ENCODE measurements at regions not wholly inside any gene's neighbourhood (a gene's known extent, or its start where the extent isn't known, plus 50 kb on each side); places are given as distances from the start of the nearest gene placed in this dataset.

- TF ChIP-seq, protein P1, sequence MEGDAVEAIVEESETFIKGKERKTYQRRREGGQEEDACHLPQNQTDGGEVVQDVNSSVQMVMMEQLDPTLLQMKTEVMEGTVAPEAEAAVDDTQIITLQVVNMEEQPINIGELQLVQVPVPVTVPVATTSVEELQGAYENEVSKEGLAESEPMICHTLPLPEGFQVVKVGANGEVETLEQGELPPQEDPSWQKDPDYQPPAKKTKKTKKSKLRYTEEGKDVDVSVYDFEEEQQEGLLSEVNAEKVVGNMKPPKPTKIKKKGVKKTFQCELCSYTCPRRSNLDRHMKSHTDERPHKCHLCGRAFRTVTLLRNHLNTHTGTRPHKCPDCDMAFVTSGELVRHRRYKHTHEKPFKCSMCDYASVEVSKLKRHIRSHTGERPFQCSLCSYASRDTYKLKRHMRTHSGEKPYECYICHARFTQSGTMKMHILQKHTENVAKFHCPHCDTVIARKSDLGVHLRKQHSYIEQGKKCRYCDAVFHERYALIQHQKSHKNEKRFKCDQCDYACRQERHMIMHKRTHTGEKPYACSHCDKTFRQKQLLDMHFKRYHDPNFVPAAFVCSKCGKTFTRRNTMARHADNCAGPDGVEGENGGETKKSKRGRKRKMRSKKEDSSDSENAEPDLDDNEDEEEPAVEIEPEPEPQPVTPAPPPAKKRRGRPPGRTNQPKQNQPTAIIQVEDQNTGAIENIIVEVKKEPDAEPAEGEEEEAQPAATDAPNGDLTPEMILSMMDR (IDR thresholded peaks at IDR 0.05): no peak
- no peak for TF ChIP-seq POLR2A (IDR thresholded peaks at IDR 0.05)
Measured at GRCh38 chr11:39807904-39808303, 1651.5 kb downstream of the LRRC4C start.
